ENCODE measurements at regions not wholly inside any gene's neighbourhood (a gene's known extent, or its start where the extent isn't known, plus 50 kb on each side); places are given as distances from the start of the nearest gene placed in this dataset.
"Not testable (repeated sequence)": the region's sequence is repeated elsewhere in the genome, so short reads cannot be mapped to it uniquely, and the experiment has no call there.

- no peak overlapping the region for H3K4me3 ChIP-seq
- intact Hi-C loops (cut with DNase I): no loop called here
- TF ChIP-seq, protein P1, sequence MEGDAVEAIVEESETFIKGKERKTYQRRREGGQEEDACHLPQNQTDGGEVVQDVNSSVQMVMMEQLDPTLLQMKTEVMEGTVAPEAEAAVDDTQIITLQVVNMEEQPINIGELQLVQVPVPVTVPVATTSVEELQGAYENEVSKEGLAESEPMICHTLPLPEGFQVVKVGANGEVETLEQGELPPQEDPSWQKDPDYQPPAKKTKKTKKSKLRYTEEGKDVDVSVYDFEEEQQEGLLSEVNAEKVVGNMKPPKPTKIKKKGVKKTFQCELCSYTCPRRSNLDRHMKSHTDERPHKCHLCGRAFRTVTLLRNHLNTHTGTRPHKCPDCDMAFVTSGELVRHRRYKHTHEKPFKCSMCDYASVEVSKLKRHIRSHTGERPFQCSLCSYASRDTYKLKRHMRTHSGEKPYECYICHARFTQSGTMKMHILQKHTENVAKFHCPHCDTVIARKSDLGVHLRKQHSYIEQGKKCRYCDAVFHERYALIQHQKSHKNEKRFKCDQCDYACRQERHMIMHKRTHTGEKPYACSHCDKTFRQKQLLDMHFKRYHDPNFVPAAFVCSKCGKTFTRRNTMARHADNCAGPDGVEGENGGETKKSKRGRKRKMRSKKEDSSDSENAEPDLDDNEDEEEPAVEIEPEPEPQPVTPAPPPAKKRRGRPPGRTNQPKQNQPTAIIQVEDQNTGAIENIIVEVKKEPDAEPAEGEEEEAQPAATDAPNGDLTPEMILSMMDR (IDR thresholded peaks at IDR 0.05): no peak
- no peak overlapping the region for H3K27ac ChIP-seq
- no peaks in the 10 kb centered on the region for H3K9me3 ChIP-seq
- no peaks in the 10 kb centered on the region for H3K4me1 ChIP-seq
- no peaks in the 10 kb centered on the region for H3K36me3 ChIP-seq
- H3K27me3 ChIP-seq (ENCODE audit: low read depth): no peaks in the 10 kb centered on the region
- DNase-seq (no peak), ATAC-seq (no peak)
These were observed 274.7 kb downstream of the TFAP2A start for GRCh38 chr6:10140136-10140535.

DNA sequence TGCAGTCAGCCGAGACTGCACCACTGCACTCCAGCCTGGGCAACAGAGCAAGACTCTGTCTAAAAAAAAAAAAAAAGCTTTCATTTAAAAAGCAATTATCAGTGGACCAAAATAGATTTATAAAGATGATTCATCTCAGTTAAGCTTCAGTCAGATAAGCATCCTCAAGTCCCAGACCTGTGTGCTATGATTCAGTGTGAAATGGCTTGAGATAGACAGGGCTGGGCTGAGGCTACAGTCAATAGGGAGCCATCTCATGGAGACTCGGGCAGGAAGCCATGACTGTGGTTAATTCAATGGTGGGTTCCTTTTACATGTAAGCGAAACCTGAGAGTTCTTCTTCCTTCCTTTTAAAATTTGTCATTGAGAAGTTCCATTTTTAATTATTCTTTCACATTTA is 276.0 kb downstream of the TFAP2A start:
- TF ChIP-seq, protein P1 (IDR thresholded peaks at IDR 0.05): no peak
- no peaks in the 10 kb centered on the region for H3K27me3 ChIP-seq (ENCODE audit: low read depth)
- H3K4me3 ChIP-seq: no peak overlapping the region
- H3K4me1 ChIP-seq: no peaks in the 10 kb centered on the region
- DNase-seq (no peak), ATAC-seq (no peak)
- no peak overlapping the region for H3K27ac ChIP-seq
- H3K36me3 ChIP-seq: no peaks in the 10 kb centered on the region
- intact Hi-C loops (cut with DNase I): no loop called here
- H3K9me3 ChIP-seq: no peaks in the 10 kb centered on the region

GRCh38 chr6:10136636-10137035 is 278.2 kb downstream of the TFAP2A start:
- Histone ChIP-seq H3K27me3 (ENCODE audit: low read depth) (no peaks in the 10 kb centered on the region), H3K36me3 (no peaks in the 10 kb centered on the region), H3K9me3 (no peaks in the 10 kb centered on the region), H3K27ac (no peak overlapping the region), H3K4me1 (no peaks in the 10 kb centered on the region), H3K4me3 (no peak overlapping the region)
- no peak for DNase-seq
- no peak for ATAC-seq
- intact Hi-C loops (cut with DNase I): no loop called here
- TF ChIP-seq, protein P1 (IDR thresholded peaks at IDR 0.05): no peak

DNA sequence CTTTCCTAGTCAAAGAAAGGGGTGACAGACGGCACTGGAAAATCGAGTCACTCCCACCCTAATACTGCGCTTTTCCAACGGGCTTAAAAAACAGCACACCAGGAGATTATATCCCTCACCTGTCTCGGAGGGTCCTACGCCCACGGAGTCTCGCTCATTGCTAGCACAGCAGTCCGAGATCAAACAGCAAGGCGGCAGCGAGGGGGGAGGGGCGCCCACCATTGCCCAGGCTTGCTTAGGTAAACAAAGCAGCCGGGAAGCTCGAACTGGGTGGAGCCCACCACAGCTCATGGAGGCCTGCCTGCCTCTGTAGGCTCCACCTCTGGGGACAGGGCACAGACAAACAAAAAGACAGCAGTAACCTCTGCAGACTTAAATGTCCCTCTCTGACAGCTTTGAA is 280.7 kb downstream of the TFAP2A start:
- H3K27ac ChIP-seq; H3K4me1 ChIP-seq; H3K27me3 ChIP-seq (ENCODE audit: low read depth); DNase-seq; H3K9me3 ChIP-seq; ATAC-seq; H3K4me3 ChIP-seq; H3K36me3 ChIP-seq; intact Hi-C loops (cut with DNase I): not testable (repeated sequence)

GRCh38 chr6:10128721-10129120 is 286.2 kb downstream of the TFAP2A start:
- Histone ChIP-seq H3K36me3 (no peaks in the 10 kb centered on the region), H3K27me3 (ENCODE audit: low read depth) (no peaks in the 10 kb centered on the region), H3K4me1 (no peaks in the 10 kb centered on the region), H3K27ac (no peak overlapping the region), H3K4me3 (no peak overlapping the region), H3K9me3 (no peaks in the 10 kb centered on the region)
- TF ChIP-seq, protein P1 (IDR thresholded peaks at IDR 0.05): no peak
- DNase-seq (no peak), ATAC-seq (no peak)
- intact Hi-C loops (cut with DNase I): no loop called here

DNA sequence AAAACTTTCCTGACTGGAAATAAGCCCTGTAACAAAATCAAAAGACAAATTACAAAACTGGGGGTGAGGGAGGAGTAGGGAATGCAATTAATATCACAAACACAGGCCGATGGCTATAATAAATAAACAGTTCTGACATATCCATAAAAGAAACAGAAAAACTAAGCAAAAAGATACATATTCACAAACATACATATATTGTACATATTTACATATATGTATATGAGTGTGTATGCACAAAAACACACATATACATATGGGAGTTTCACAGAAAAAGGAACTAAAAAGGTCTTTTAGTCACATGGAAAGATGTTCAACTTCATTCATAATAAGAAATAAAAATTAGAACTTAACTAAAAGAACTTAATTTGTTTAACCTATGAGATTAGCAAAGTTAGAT is 292.7 kb downstream of the TFAP2A start:
- DNase-seq (no peak), ATAC-seq (no peak)
- TF ChIP-seq, protein P1 (IDR thresholded peaks at IDR 0.05): no peak
- no peaks in the 10 kb centered on the region for H3K36me3 ChIP-seq
- H3K27ac ChIP-seq: no peak overlapping the region
- H3K4me3 ChIP-seq: no peak overlapping the region
- no peaks in the 10 kb centered on the region for H3K9me3 ChIP-seq
- no peaks in the 10 kb centered on the region for H3K27me3 ChIP-seq (ENCODE audit: low read depth)
- intact Hi-C loops (cut with DNase I): no loop called here
- no peaks in the 10 kb centered on the region for H3K4me1 ChIP-seq

All from lower lobe of right lung (tissue), 2 donors.